SK-N-SH (cell line): ENCODE measurements at regions not wholly inside any gene's neighbourhood (a gene's known extent, or its start where the extent isn't known, plus 50 kb on each side); places are given as distances from the start of the nearest gene placed in this dataset.

Experiments
- CTCF ChIP-seq: fragments of 200-600 bp; sonication (generic); IDR thresholded peaks from 2 replicates; pipeline ENCODE4 v1.6.1; 2017; ENCODE audit warnings: antibody characterized with exemption, mild to moderate bottlenecking, moderate library complexity
- ELF1 ChIP-seq: IDR thresholded peaks from 2 replicates; pipeline ENCODE4 v1.4.0; 2012
- EP300 ChIP-seq, 2 experiments: IDR thresholded peaks; 2 replicates each; pipeline versions ENCODE4 v1.4.0 to v1.6.1; 2012; ENCODE audit warnings: borderline replicate concordance in 1 of 2, low read depth in 1 of 2, low read length in 1 of 2
- FOXJ3 ChIP-seq: sonication (generic); formaldehyde crosslinking; IDR thresholded peaks from 2 replicates; pipeline ENCODE4 v1.5.1; 2020; ENCODE audit warnings: mild to moderate bottlenecking, missing genetic modification reagents
- IRF3 ChIP-seq: fragments of 150-350 bp; IDR thresholded peaks from 2 replicates; pipeline ENCODE4 v1.6.1; 2016; ENCODE audit warnings: mild to moderate bottlenecking, low read depth, low read length
- MAX ChIP-seq: IDR thresholded peaks from 2 replicates; pipeline ENCODE4 v1.4.0; 2012; ENCODE audit warnings: low read depth
- POLR2AphosphoS5 ChIP-seq: IDR thresholded peaks from 2 replicates; pipeline ENCODE4 v1.6.1; 2012; ENCODE audit warnings: low read depth, low read length
- RXRA ChIP-seq: IDR thresholded peaks from 2 replicates; pipeline ENCODE4 v1.4.0; 2012; ENCODE audit warnings: low read depth, mild to moderate bottlenecking, borderline replicate concordance
- SIN3A ChIP-seq: IDR thresholded peaks from 2 replicates; pipeline ENCODE4 v1.6.1; 2012; ENCODE audit warnings: low read depth, mild to moderate bottlenecking, low read length, moderate library complexity, borderline replicate concordance
- SMC3 ChIP-seq: IDR thresholded peaks from 2 replicates; pipeline ENCODE4 v1.6.1; 2012; ENCODE audit warnings: low read depth, low read length, improper control_type of control experiment
- TCF12 ChIP-seq: IDR thresholded peaks from 2 replicates; pipeline ENCODE4 v1.4.0; 2012
- USF2 ChIP-seq: fragments of 150-350 bp; IDR thresholded peaks from 2 replicates; pipeline ENCODE4 v1.6.1; 2017; ENCODE audit warnings: antibody characterized with exemption, low read length, low read depth, borderline replicate concordance

- TF ChIP-seq SIN3A (no peak), IRF3 (no peak), MAX (no peak), POLR2AphosphoS5 (no peak), EP300 (IDR thresholded peaks at IDR 0.05; ENCODE audit: borderline replicate concordance in 1 of 2, low read depth in 1 of 2, low read length in 1 of 2) (no peak), CTCF (no peak), USF2 (no peak), TCF12 (no peak), SMC3 (no peak), RXRA (no peak), ELF1 (no peak), FOXJ3 (CRISPR knock-in tag) (no peak)
Measured at GRCh38 chr1:38243106-38243505, 196.5 kb upstream of the POU3F1 start.
